Osteocyte (in vitro differentiated cells): ENCODE measurements at regions not wholly inside any gene's neighbourhood (a gene's known extent, or its start where the extent isn't known, plus 50 kb on each side); places are given as distances from the start of the nearest gene placed in this dataset.

Experiments used
- DNase-seq: peaks from one replicate; pipeline ENCODE4 v3.0.0; 2021; ENCODE audit warnings: mixed read lengths; ENCODE audit not compliant: unreplicated experiment; ENCODE audit errors: extremely low spot score
- H3K27ac Mint-ChIP-seq: one replicate; pipeline ENCODE4 v1.8.0; 2021; ENCODE audit warnings: mild to moderate bottlenecking, mixed read lengths; ENCODE audit not compliant: unreplicated experiment
- H3K27me3 Mint-ChIP-seq: one replicate; pipeline ENCODE4 v1.8.0; 2021; ENCODE audit warnings: mixed read lengths; ENCODE audit not compliant: unreplicated experiment
- H3K36me3 Mint-ChIP-seq: one replicate; pipeline ENCODE4 v1.8.0; 2021; ENCODE audit warnings: mixed read lengths; ENCODE audit not compliant: unreplicated experiment
- H3K4me1 Mint-ChIP-seq: one replicate; pipeline ENCODE4 v1.8.0; 2021; ENCODE audit warnings: mixed read lengths; ENCODE audit not compliant: unreplicated experiment
- H3K4me3 Mint-ChIP-seq: one replicate; pipeline ENCODE4 v1.8.0; 2021; ENCODE audit warnings: mild to moderate bottlenecking, moderate library complexity, mixed read lengths; ENCODE audit not compliant: unreplicated experiment
- H3K9me3 Mint-ChIP-seq: one replicate; pipeline ENCODE4 v1.8.0; 2021; ENCODE audit warnings: mixed read lengths; ENCODE audit not compliant: unreplicated experiment
- TF ChIP-seq, protein P1 (sequence below): fragments of 200-600 bp; sonication (generic); IDR thresholded peaks from 2 replicates; pipeline ENCODE4 v1.5.0; 2021; ENCODE audit warnings: antibody characterized with exemption, mild to moderate bottlenecking, moderate library complexity

DNA sequence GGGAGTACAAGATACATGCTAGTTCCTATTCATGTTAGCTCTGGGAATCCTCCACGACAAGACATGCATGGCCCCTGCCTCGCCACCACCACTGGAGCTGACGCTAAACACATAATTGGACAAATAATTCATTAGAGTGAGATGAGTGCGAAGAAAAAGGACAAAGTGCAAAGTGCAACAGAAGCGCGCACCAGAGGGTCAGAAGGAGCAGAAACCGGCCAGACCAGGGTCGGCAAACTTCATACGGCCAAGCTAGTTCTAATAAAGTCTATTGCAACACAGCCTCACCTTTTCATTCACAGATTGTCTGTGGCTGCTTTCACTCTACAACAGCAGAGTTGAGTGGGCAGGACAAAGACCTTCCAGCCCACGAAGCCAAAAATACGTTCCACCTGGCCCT is 266.1 kb upstream of the KLHL29 start:
- Mint-ChIP-seq H3K4me1 (no peaks in the 10 kb centered on the region), H3K36me3 (no peaks in the 10 kb centered on the region), H3K4me3 (no peak overlapping the region), H3K9me3 (peaks cover 4% of the 10 kb centered on the region), H3K27me3 (no peaks in the 10 kb centered on the region), H3K27ac (no peak overlapping the region)
- TF ChIP-seq, protein P1, sequence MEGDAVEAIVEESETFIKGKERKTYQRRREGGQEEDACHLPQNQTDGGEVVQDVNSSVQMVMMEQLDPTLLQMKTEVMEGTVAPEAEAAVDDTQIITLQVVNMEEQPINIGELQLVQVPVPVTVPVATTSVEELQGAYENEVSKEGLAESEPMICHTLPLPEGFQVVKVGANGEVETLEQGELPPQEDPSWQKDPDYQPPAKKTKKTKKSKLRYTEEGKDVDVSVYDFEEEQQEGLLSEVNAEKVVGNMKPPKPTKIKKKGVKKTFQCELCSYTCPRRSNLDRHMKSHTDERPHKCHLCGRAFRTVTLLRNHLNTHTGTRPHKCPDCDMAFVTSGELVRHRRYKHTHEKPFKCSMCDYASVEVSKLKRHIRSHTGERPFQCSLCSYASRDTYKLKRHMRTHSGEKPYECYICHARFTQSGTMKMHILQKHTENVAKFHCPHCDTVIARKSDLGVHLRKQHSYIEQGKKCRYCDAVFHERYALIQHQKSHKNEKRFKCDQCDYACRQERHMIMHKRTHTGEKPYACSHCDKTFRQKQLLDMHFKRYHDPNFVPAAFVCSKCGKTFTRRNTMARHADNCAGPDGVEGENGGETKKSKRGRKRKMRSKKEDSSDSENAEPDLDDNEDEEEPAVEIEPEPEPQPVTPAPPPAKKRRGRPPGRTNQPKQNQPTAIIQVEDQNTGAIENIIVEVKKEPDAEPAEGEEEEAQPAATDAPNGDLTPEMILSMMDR, result no peak
- no peak for DNase-seq

DNA sequence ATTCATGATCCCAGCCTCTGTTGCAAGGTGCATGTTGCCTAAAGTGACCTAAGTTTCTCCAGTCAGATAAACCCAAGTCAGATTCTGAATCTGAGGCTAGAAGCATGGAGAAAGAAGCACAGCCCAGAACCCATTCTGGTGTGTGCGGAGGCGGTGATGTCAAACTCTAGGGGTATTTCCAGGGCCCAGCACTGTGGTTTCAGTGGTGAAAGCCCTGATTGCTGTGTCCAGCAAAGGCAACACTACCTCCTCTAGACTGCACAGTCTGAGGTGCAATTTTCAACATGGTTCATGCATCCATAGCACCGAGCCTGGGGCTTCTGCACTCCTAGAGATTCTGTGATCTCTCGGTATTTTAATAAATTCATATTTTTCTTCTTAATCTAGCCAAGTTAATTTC is 264.8 kb upstream of the KLHL29 start:
- Mint-ChIP-seq H3K4me3 (no peak overlapping the region), H3K36me3 (no peaks in the 10 kb centered on the region), H3K27ac (no peak overlapping the region), H3K4me1 (no peaks in the 10 kb centered on the region), H3K27me3 (no peaks in the 10 kb centered on the region), H3K9me3 (no peaks in the 10 kb centered on the region)
- TF ChIP-seq, protein P1, result no peak
- DNase-seq, result no peak

DNA sequence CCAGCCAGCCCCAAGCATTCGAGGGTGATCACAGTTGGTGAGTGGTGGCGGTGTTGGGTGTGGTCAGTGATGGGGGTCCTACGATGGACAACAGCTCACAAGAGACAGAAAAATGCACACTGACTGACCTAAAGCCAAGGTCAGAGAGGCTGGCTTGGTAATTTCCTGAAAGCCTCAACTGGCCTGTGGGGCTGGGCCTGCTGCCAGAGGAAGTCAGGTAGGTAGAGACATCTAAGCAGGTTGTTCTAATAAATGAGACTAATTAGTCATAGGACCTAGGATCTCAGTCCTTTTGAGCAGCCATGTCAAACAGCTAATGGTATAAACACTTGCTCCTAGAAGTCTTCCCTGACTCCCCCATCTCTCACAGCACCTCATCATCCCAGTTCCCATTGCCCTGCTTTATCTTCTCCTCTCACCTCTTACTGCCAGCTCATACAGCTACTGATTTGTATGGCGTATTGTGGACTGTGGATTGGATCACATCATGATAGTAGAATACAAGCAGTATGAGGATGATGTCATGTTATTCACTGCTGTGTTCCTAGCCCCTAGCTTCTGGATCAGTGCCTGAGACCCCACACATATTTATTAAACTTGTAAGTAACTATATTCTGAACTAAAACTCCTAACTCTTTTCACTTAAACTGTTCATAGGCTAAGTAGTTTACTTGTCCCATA is 262.9 kb upstream of the KLHL29 start:
- Mint-ChIP-seq H3K4me1 (no peaks in the 10 kb centered on the region), H3K4me3 (no peak overlapping the region), H3K27me3 (no peaks in the 10 kb centered on the region), H3K9me3 (no peaks in the 10 kb centered on the region), H3K27ac (no peak overlapping the region), H3K36me3 (no peaks in the 10 kb centered on the region)
- TF ChIP-seq, protein P1, result no peak
- DNase-seq, result no peak

DNA sequence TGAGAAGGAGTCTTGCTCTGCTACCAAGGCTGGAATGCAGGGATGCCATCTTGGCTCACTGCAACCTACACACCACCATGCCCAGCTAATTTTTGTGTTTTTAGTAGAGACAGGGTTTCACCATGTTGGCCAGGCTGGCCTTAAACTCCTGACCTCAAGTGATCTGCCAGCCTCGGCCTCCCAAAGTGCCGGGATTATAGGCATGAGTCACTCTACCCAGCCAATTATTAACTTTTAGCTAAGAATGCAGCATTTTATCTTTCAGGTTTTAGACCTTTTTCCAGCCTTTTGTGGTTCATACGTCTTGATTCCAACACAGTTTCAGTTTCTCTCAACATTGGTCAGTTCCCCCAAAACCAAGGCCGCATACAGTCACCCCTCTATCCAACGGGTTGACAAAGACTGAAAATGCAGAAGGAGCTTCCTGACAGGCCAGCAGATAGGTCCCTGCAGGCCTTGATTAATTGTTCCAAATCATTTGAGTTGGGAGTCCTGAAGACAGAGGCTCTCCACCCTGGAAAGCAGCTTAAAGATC is 262.2 kb upstream of the KLHL29 start:
- Mint-ChIP-seq H3K36me3 (no peaks in the 10 kb centered on the region), H3K4me3 (no peak overlapping the region), H3K27me3 (no peaks in the 10 kb centered on the region), H3K27ac (no peak overlapping the region), H3K4me1 (no peaks in the 10 kb centered on the region), H3K9me3 (no peaks in the 10 kb centered on the region)
- no peak for DNase-seq
- TF ChIP-seq, protein P1, result no peak

DNA sequence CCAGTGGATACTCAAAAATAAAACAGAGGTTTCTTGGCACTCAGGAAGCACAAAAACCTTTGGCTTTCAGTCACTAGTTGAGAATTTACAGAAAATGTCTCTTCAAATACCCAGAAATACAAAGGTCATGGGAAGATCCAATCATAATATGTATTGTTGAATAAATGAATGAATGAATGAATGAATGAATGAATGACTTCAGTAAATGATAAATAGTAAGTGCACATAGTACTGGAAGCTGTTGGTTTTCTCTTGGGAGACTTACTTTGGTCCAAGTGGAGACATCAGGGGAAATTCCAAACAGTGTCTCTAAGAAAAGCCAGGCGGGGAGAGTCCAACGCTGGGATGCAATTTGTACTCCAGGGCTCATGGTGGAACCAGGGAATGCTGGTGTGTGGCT is 261.3 kb upstream of the KLHL29 start:
- H3K9me3 Mint-ChIP-seq, result peaks cover 5% of the 10 kb centered on the region
- TF ChIP-seq, protein P1, result no peak
- H3K27ac Mint-ChIP-seq, result no peak overlapping the region
- no peaks in the 10 kb centered on the region for H3K36me3 Mint-ChIP-seq
- no peaks in the 10 kb centered on the region for H3K27me3 Mint-ChIP-seq
- H3K4me1 Mint-ChIP-seq, result no peaks in the 10 kb centered on the region
- no peak overlapping the region for H3K4me3 Mint-ChIP-seq
- DNase-seq, result no peak
